NCI-H774 (cell line): ENCODE measurements at regions not wholly inside any gene's neighbourhood (a gene's known extent, or its start where the extent isn't known, plus 50 kb on each side); places are given as distances from the start of the nearest gene placed in this dataset.
A peak's percentile ranks its signal among the peaks of the same experiment; 100 is the strongest.

ENCODE experiments used
- DNase-seq: peaks from one replicate; lab custom pipeline; 2025; lab: John Stamatoyannopoulos, UW

GRCh38 chr12:44961887-44962286, 85.8 kb upstream of the NELL2 start:
- DNase-seq: no peak

DNA sequence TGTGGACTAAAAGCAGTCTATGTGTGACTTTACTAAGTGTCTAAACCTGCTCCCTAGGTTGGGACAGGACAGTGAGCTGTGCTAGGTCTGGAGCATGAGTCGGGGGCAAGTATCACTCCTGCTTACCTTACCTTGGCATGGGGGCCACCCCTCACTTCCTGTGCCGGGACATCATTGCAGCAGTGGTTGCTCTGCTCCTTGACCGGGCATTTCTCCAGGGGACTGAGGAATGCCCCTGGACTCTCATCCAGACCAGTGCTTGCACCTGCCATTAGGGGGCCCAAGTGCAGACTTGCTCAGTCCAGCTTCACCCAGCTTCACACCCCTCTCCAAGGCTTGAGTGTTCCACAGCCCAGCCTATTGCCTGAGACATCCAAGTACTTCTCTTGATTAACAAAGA, 84.7 kb upstream of the NELL2 start:
- no peak for DNase-seq

GRCh38 chr12:44960423-44960822, 84.3 kb upstream of the NELL2 start:
- no peak for DNase-seq

- no peak for DNase-seq
Measured at GRCh38 chr12:44947163-44947562, 71.0 kb upstream of the NELL2 start.

DNA sequence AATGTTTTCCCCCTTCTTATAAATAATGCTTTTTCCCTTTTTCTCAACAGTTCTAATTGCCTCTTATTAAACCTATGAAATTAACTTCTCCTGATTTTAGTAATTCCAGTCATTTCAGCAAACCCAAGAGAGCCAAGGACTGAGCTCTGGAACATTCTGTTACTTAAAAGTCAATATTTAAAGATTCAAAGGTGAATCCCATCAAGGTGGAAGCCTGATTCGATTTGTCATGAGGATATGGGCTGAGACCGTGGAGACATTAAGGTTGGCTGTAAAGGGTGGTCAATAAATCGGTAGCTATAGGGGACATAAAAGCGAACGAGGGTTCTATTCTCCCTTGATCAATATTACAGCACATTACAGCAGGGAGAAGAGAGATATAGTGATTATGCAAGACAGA, 66.6 kb upstream of the NELL2 start:
- DNase-seq: no peak

- DNase-seq: peak; percentile 85
Measured at GRCh38 chr12:44930972-44931600, 55.0 kb upstream of the NELL2 start.

DNA sequence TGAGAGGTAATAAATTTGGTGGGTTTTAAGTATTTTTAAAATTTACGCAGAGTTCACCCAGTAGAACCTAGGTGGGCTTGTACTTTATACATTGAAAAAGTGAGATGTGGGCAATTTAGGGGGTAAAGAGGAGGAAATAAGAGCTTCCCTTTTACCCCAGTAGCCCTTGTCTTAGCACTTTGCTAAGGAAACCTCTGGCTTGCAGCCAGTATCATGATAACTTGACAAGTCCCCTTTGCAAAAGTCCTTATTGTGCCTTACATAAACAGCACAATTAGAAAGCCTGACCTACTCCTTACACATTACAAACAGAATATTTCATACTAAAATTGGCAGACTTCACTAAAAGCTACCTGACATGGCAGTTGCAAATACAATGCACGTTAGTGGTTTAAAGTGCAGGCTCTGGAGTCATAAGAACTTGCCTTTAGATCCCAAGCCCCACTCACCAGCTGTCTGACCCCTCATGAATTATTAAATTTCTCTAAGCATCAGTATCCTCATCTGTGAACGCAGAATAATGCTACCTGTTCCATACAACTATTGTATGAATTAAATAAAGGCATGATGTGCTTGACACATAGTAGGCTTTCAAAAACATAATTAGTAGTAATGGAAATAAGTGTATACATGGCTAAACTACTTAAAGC, 53.2 kb upstream of the NELL2 start:
- DNase-seq: no peak
